ENCODE measurements at regions not wholly inside any gene's neighbourhood (a gene's known extent, or its start where the extent isn't known, plus 50 kb on each side); places are given as distances from the start of the nearest gene placed in this dataset.

GRCh38 chr2:66283787-66284186, 151.1 kb upstream of the MEIS1 start:
- no peak overlapping the region for H3K4ac ChIP-seq (ENCODE audit: low read depth, low read length)
- no peak overlapping the region for H2AK9ac ChIP-seq (replicated peaks; ENCODE audit: low read depth, low read length, poor library complexity)
- TF ChIP-seq FOS (IDR thresholded peaks at IDR 0.05; ENCODE audit: low read depth, low read length) (no peak), RCOR1 (IDR thresholded peaks at IDR 0.05; ENCODE audit: insufficient replicate concordance, low read length) (no peak), MXI1 (IDR thresholded peaks at IDR 0.05; ENCODE audit: borderline replicate concordance, low read depth, low read length) (no peak), RAD21 (IDR thresholded peaks at IDR 0.05; ENCODE audit: low read length) (no peak)
- no peak overlapping the region for H3K56ac ChIP-seq (ENCODE audit: extremely low read depth, insufficient read depth, low read length)
- intact Hi-C loops (cut with micrococcal nuclease) = no loop called here
- no CpG with 5 or more reads among the region's 1 CpG for WGBS, 2 experiments (ENCODE audit: extremely low coverage in 2 of 2, insufficient read length in 1 of 2)
- no peak overlapping the region for H3K27ac ChIP-seq (ENCODE audit: insufficient read depth, low read length)
- H3K4me3 ChIP-seq (ENCODE audit: insufficient read depth, low read depth, low read length) = no peak overlapping the region
- H2BK5ac ChIP-seq (ENCODE audit: low read depth, low read length, poor library complexity, severe bottlenecking) = no peak overlapping the region
- H4K91ac ChIP-seq (ENCODE audit: insufficient read depth, low read depth, low read length) = no peak overlapping the region
- no peak for DNase-seq
- H3K9me3 ChIP-seq (ENCODE audit: control insufficient read depth, insufficient read depth, low read length) = no peaks in the 10 kb centered on the region
- no peak overlapping the region for H4K5ac ChIP-seq (ENCODE audit: low read depth, low read length)
- H3K14ac ChIP-seq (replicated peaks; ENCODE audit: low read depth, low read length) = no peak overlapping the region
- H4K20me1 ChIP-seq (ENCODE audit: insufficient read depth, low read length) = no peaks in the 10 kb centered on the region
- no peak overlapping the region for H2BK120ac ChIP-seq (ENCODE audit: low read depth, low read length)
- no peak for ATAC-seq (ENCODE audit: low read depth)
- H3K4me1 ChIP-seq (ENCODE audit: control insufficient read depth, insufficient read depth, low read length) = no peaks in the 10 kb centered on the region
- no peak overlapping the region for H2AFZ ChIP-seq (replicated peaks; ENCODE audit: low read length, poor library complexity)
- in situ Hi-C loops (cut with MboI; ENCODE audit: low sequenced_read_pairs) = no loop called here
- H2AK5ac ChIP-seq (ENCODE audit: low read depth, low read length) = no peak overlapping the region
- H2BK15ac ChIP-seq (ENCODE audit: low read depth, low read length) = no peak overlapping the region
- no peak overlapping the region for H2BK20ac ChIP-seq (ENCODE audit: low read depth, low read length)
- no peak overlapping the region for H3K23ac ChIP-seq (ENCODE audit: low read depth, low read length)
- CTCF ChIA-PET = no interaction called here
- H3K18ac ChIP-seq (ENCODE audit: low read depth, low read length) = no peak overlapping the region
- no peak overlapping the region for H3K9ac ChIP-seq (ENCODE audit: low read depth, low read length)
- H3K27me3 ChIP-seq (ENCODE audit: control insufficient read depth, insufficient read depth, low read length) = no peaks in the 10 kb centered on the region
- POLR2A ChIA-PET (ENCODE audit: unreplicated experiment) = no interaction called here
- H4K8ac ChIP-seq (ENCODE audit: low read depth in 2 of 2, low read length in 2 of 2) = no peak overlapping the region
- H3K9me1 ChIP-seq (ENCODE audit: insufficient read depth, low read length) = no peaks in the 10 kb centered on the region
- no peak overlapping the region for H3K4me2 ChIP-seq (ENCODE audit: low read depth, low read length)
- no peaks in the 10 kb centered on the region for H3K36me3 ChIP-seq (ENCODE audit: control insufficient read depth, insufficient read depth, low read length)
- no TSS peak for BruUV-seq (replicated peaks)
- no peaks in the 10 kb centered on the region for H3K79me1 ChIP-seq (ENCODE audit: low read depth in 1 of 2, low read length in 2 of 2)
- dilution Hi-C loops (cut with HindIII; ENCODE audit: low sequenced_read_pairs, unreplicated experiment) = no loop called here

Data from IMR-90 (cell line).